ENCODE measurements at regions not wholly inside any gene's neighbourhood (a gene's known extent, or its start where the extent isn't known, plus 50 kb on each side); places are given as distances from the start of the nearest gene placed in this dataset.

- no peak overlapping the region for H3K18ac ChIP-seq (ENCODE audit: low read depth, low read length)
- no peaks in the 10 kb centered on the region for H3K27me3 ChIP-seq (ENCODE audit: control insufficient read depth, insufficient read depth, low read length)
- no peaks in the 10 kb centered on the region for H3K79me1 ChIP-seq (ENCODE audit: low read depth in 1 of 2, low read length in 2 of 2)
- no peak overlapping the region; the same call in 2 of the 3 replicates for H2BK15ac ChIP-seq (ENCODE audit: low read depth, low read length)
- no peak overlapping the region for H3K23ac ChIP-seq (ENCODE audit: low read depth, low read length)
- H3K56ac ChIP-seq (ENCODE audit: extremely low read depth, insufficient read depth, low read length): no peak overlapping the region
- no peak overlapping the region for H2AK9ac ChIP-seq (replicated peaks; ENCODE audit: low read depth, low read length, poor library complexity)
- no peak overlapping the region for H4K5ac ChIP-seq (ENCODE audit: low read depth, low read length)
- no peak for TF ChIP-seq NFE2L2 (IDR thresholded peaks at IDR 0.05; ENCODE audit: low read depth, low read length)
- TF ChIP-seq CEBPB (IDR thresholded peaks at IDR 0.05; ENCODE audit: low read depth, low read length): peak; percentile 33; the same call in 1 of the 2 replicates
- no peak overlapping the region for H4K91ac ChIP-seq (ENCODE audit: insufficient read depth, low read depth, low read length)
- no CpG with 5 or more reads among the region's 3 CpGs for WGBS, 2 experiments (ENCODE audit: extremely low coverage in 2 of 2, insufficient read length in 1 of 2)
- H2BK5ac ChIP-seq (ENCODE audit: low read depth, low read length, poor library complexity, severe bottlenecking): no peak overlapping the region
- no peak overlapping the region for H2BK120ac ChIP-seq (ENCODE audit: low read depth, low read length)
- POLR2A ChIA-PET (ENCODE audit: unreplicated experiment): no interaction called here
- dilution Hi-C loops (cut with HindIII; ENCODE audit: low sequenced_read_pairs, unreplicated experiment): no loop called here
- no peak overlapping the region for H4K8ac ChIP-seq (ENCODE audit: low read depth in 2 of 2, low read length in 2 of 2)
- BruUV-seq (replicated peaks): no TSS peak
- 0 out of 2 replicates have a peak, but pooled peaks cover 3% of the 10 kb centered on the region for H3K9me1 ChIP-seq (ENCODE audit: insufficient read depth, low read length)
- CTCF ChIA-PET: no interaction called here
- H2AK5ac ChIP-seq (ENCODE audit: low read depth, low read length): no peak overlapping the region
- no peak overlapping the region for H3K9ac ChIP-seq (ENCODE audit: low read depth, low read length)
- no peaks in the 10 kb centered on the region for H3K36me3 ChIP-seq (ENCODE audit: control insufficient read depth, insufficient read depth, low read length)
- intact Hi-C loops (cut with micrococcal nuclease): loop anchor here (10.0 kb wide), 1 partner anchor 534 kb away; no protein-coding TSS in a partner anchor
- H3K4me1 ChIP-seq (ENCODE audit: control insufficient read depth, insufficient read depth, low read length): no peaks in the 10 kb centered on the region; the same call in 1 of the 2 replicates
- H3K14ac ChIP-seq (replicated peaks; ENCODE audit: low read depth, low read length): no peak overlapping the region
- in situ Hi-C loops (cut with MboI; ENCODE audit: low sequenced_read_pairs): no loop called here
- H3K4ac ChIP-seq (ENCODE audit: low read depth, low read length): 0 out of 2 replicates have a peak overlapping the region, but pooled peaks have one; percentile 24
- H2BK20ac ChIP-seq (ENCODE audit: low read depth, low read length): no peak overlapping the region
- H3K27ac ChIP-seq (ENCODE audit: insufficient read depth, low read length): no peak overlapping the region
- H2AFZ ChIP-seq (replicated peaks; ENCODE audit: low read length, poor library complexity): no peak overlapping the region
- ATAC-seq (ENCODE audit: low read depth) (no peak), DNase-seq (no peak)
- no peak overlapping the region for H3K4me3 ChIP-seq (ENCODE audit: insufficient read depth, low read depth, low read length)
- no peak overlapping the region for H3K4me2 ChIP-seq (ENCODE audit: low read depth, low read length)
- H4K20me1 ChIP-seq (ENCODE audit: insufficient read depth, low read length): no peaks in the 10 kb centered on the region
- no peaks in the 10 kb centered on the region for H3K9me3 ChIP-seq (ENCODE audit: control insufficient read depth, insufficient read depth, low read length)
Measured at GRCh38 chr13:85588359-85588758, 210.9 kb downstream of the SLITRK6 start.

Data from IMR-90 (cell line).